ENCODE measurements at regions not wholly inside any gene's neighbourhood (a gene's known extent, or its start where the extent isn't known, plus 50 kb on each side); places are given as distances from the start of the nearest gene placed in this dataset.

GRCh38 chr1:60670302-60670701 is 412.1 kb upstream of the NFIA start:
- DNase-seq (no peak), ATAC-seq (no peak)
- H3K27me3 ChIP-seq = no peaks in the 10 kb centered on the region
- no peak for TF ChIP-seq CTCF (IDR thresholded peaks at IDR 0.05)
- H3K4me1 ChIP-seq = no peaks in the 10 kb centered on the region
- no peaks in the 10 kb centered on the region for H3K9me3 ChIP-seq
- intact Hi-C loops (cut with DNase I) = no loop called here
- H3K27ac ChIP-seq = no peak overlapping the region
- no peaks in the 10 kb centered on the region for H3K36me3 ChIP-seq
- H3K4me3 ChIP-seq = no peak overlapping the region

DNA sequence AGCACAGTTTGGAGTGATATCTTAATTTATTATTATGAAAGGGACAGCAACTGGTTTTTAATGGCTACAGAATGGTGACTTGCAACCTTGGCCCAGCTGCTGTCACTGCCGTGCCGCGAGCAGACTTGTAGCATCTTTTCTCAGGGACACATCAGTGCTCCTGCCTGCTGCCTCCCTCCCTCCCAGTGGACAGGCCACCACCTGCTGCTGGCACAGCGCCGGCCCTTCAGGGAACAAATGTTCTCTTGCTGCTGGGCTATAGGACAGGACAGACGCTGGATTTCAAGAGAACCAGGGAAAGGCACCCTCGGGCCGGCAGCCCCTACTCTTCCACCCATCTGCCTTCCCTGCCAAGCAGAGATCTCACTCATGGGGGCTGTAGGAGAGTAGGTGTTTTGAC is 413.8 kb upstream of the NFIA start:
- ATAC-seq (no peak), DNase-seq (peak in 1 of 4 donors; percentile 55)
- H3K27ac ChIP-seq = no peak overlapping the region
- no peaks in the 10 kb centered on the region for H3K4me1 ChIP-seq
- no peaks in the 10 kb centered on the region for H3K9me3 ChIP-seq
- H3K27me3 ChIP-seq = no peaks in the 10 kb centered on the region
- intact Hi-C loops (cut with DNase I) = no loop called here
- no peak for TF ChIP-seq CTCF (IDR thresholded peaks at IDR 0.05)
- no peak overlapping the region for H3K4me3 ChIP-seq
- H3K36me3 ChIP-seq = no peaks in the 10 kb centered on the region

DNA sequence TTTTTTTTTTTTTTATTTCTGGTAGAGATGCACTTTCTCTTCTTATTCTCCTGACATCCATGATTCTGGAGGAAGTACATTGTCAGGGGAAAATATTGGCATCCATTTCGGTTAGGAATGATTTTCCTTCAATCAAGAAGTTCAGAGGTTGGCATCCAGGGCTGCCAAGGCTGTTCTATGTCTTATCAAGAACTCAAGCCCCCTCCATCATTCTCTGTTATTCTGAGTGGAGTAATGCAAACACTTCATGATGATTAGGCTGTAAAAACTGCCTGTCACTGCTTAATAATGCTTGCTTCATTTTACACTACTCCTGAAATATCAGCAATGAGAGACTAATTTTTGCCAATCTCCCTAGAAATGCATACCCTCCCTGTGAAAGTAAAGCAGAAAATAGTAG is 417.1 kb upstream of the NFIA start:
- Histone ChIP-seq H3K9me3 (no peaks in the 10 kb centered on the region), H3K4me1 (no peaks in the 10 kb centered on the region), H3K27ac (no peak overlapping the region), H3K27me3 (no peaks in the 10 kb centered on the region), H3K36me3 (no peaks in the 10 kb centered on the region), H3K4me3 (no peak overlapping the region)
- peak; percentile 78 for ATAC-seq
- no peak for TF ChIP-seq CTCF (IDR thresholded peaks at IDR 0.05)
- intact Hi-C loops (cut with DNase I) = no loop called here
- DNase-seq = peak in 1 of 4 donors; percentile 13

- no peak overlapping the region for H3K4me3 ChIP-seq
- H3K27ac ChIP-seq = no peak overlapping the region
- H3K36me3 ChIP-seq = no peaks in the 10 kb centered on the region
- H3K4me1 ChIP-seq = no peaks in the 10 kb centered on the region
- no peak for TF ChIP-seq CTCF (IDR thresholded peaks at IDR 0.05)
- no peak for DNase-seq
- intact Hi-C loops (cut with DNase I) = no loop called here
- ATAC-seq = no peak
- H3K9me3 ChIP-seq = no peaks in the 10 kb centered on the region
- no peaks in the 10 kb centered on the region for H3K27me3 ChIP-seq
Measured at GRCh38 chr1:60664086-60664625, 418.2 kb upstream of the NFIA start.

GRCh38 chr1:60662486-60663044 is 419.8 kb upstream of the NFIA start:
- H3K9me3 ChIP-seq = no peaks in the 10 kb centered on the region
- H3K36me3 ChIP-seq = no peaks in the 10 kb centered on the region
- DNase-seq = peak in 1 of 4 donors; percentile 19
- ATAC-seq = peak; percentile 32
- no peaks in the 10 kb centered on the region for H3K27me3 ChIP-seq
- intact Hi-C loops (cut with DNase I) = no loop called here
- H3K4me3 ChIP-seq = no peak overlapping the region
- no peaks in the 10 kb centered on the region for H3K4me1 ChIP-seq
- no peak overlapping the region for H3K27ac ChIP-seq
- no peak for TF ChIP-seq CTCF (IDR thresholded peaks at IDR 0.05)

Data from left lung (tissue), 4 donors.